ENCODE measurements at regions not wholly inside any gene's neighbourhood (a gene's known extent, or its start where the extent isn't known, plus 50 kb on each side); places are given as distances from the start of the nearest gene placed in this dataset.

- no peaks in the 10 kb centered on the region for H3K36me3 ChIP-seq (ENCODE audit: insufficient read depth, low read length)
- H3K79me2 ChIP-seq (ENCODE audit: control insufficient read depth, insufficient read depth, low read length, unreplicated experiment) = no peaks in the 10 kb centered on the region
- H3K4me1 ChIP-seq (ENCODE audit: control insufficient read depth, insufficient read depth, low read length, unreplicated experiment) = no peaks in the 10 kb centered on the region
- H2AFZ ChIP-seq (ENCODE audit: low read length, unreplicated experiment) = no peak overlapping the region
- H3K27me3 ChIP-seq (ENCODE audit: insufficient read depth, low read length) = no peaks in the 10 kb centered on the region
- no peak overlapping the region for H3K4me3 ChIP-seq (ENCODE audit: low read depth, low read length)
- H3K27ac ChIP-seq (ENCODE audit: low read depth, low read length) = no peak overlapping the region
These were observed 146.2 kb upstream of the OSR1 start for GRCh38 chr2:19504400-19505198.

- Histone ChIP-seq H2AFZ (ENCODE audit: low read length, unreplicated experiment) (no peak overlapping the region), H3K27ac (ENCODE audit: low read depth, low read length) (no peak overlapping the region)
These were observed 145.5 kb upstream of the OSR1 start for GRCh38 chr2:19503915-19504314.

GRCh38 chr2:19503406-19503805 lies 145.0 kb upstream of the OSR1 start:
- no peaks in the 10 kb centered on the region for H3K4me1 ChIP-seq (ENCODE audit: control insufficient read depth, insufficient read depth, low read length, unreplicated experiment)
- H3K27me3 ChIP-seq (ENCODE audit: insufficient read depth, low read length) = no peaks in the 10 kb centered on the region
- H3K36me3 ChIP-seq (ENCODE audit: insufficient read depth, low read length) = no peaks in the 10 kb centered on the region
- H3K4me3 ChIP-seq (ENCODE audit: low read depth, low read length) = no peak overlapping the region
- no peaks in the 10 kb centered on the region for H3K79me2 ChIP-seq (ENCODE audit: control insufficient read depth, insufficient read depth, low read length, unreplicated experiment)
- no peak overlapping the region for H3K27ac ChIP-seq (ENCODE audit: low read depth, low read length)
- no peak overlapping the region for H2AFZ ChIP-seq (ENCODE audit: low read length, unreplicated experiment)

More at GRCh38 chr2:19503915-19504314, 145.5 kb upstream of the OSR1 start:
- H3K27me3 ChIP-seq (ENCODE audit: insufficient read depth, low read length) = no peaks in the 10 kb centered on the region
- no peaks in the 10 kb centered on the region for H3K4me1 ChIP-seq (ENCODE audit: control insufficient read depth, insufficient read depth, low read length, unreplicated experiment)
- H3K79me2 ChIP-seq (ENCODE audit: control insufficient read depth, insufficient read depth, low read length, unreplicated experiment) = no peaks in the 10 kb centered on the region
- no peaks in the 10 kb centered on the region for H3K36me3 ChIP-seq (ENCODE audit: insufficient read depth, low read length)
- no peak overlapping the region for H3K4me3 ChIP-seq (ENCODE audit: low read depth, low read length)

GRCh38 chr2:19500126-19500525 lies 141.7 kb upstream of the OSR1 start:
- H3K27ac ChIP-seq (ENCODE audit: low read depth, low read length) = no peak overlapping the region
- no peaks in the 10 kb centered on the region for H3K79me2 ChIP-seq (ENCODE audit: control insufficient read depth, insufficient read depth, low read length, unreplicated experiment)
- no peaks in the 10 kb centered on the region for H3K36me3 ChIP-seq (ENCODE audit: insufficient read depth, low read length)
- H3K4me1 ChIP-seq (ENCODE audit: control insufficient read depth, insufficient read depth, low read length, unreplicated experiment) = no peaks in the 10 kb centered on the region
- no peaks in the 10 kb centered on the region for H3K27me3 ChIP-seq (ENCODE audit: insufficient read depth, low read length)
- no peak overlapping the region for H3K4me3 ChIP-seq (ENCODE audit: low read depth, low read length)
- no peak overlapping the region for H2AFZ ChIP-seq (ENCODE audit: low read length, unreplicated experiment)

- Histone ChIP-seq H3K36me3 (ENCODE audit: insufficient read depth, low read length) (no peaks in the 10 kb centered on the region), H3K79me2 (ENCODE audit: control insufficient read depth, insufficient read depth, low read length, unreplicated experiment) (no peaks in the 10 kb centered on the region), H3K4me3 (ENCODE audit: low read depth, low read length) (no peak overlapping the region), H3K27ac (ENCODE audit: low read depth, low read length) (no peak overlapping the region), H3K27me3 (ENCODE audit: insufficient read depth, low read length) (no peaks in the 10 kb centered on the region), H2AFZ (ENCODE audit: low read length, unreplicated experiment) (no peak overlapping the region), H3K4me1 (ENCODE audit: control insufficient read depth, insufficient read depth, low read length, unreplicated experiment) (no peaks in the 10 kb centered on the region)
These were observed 138.2 kb upstream of the OSR1 start for GRCh38 chr2:19496646-19497045.

GRCh38 chr2:19494241-19494640 lies 135.8 kb upstream of the OSR1 start:
- Histone ChIP-seq H3K4me3 (ENCODE audit: low read depth, low read length) (no peak overlapping the region), H3K27ac (ENCODE audit: low read depth, low read length) (no peak overlapping the region), H3K27me3 (ENCODE audit: insufficient read depth, low read length) (no peaks in the 10 kb centered on the region), H3K36me3 (ENCODE audit: insufficient read depth, low read length) (no peaks in the 10 kb centered on the region), H3K79me2 (ENCODE audit: control insufficient read depth, insufficient read depth, low read length, unreplicated experiment) (no peaks in the 10 kb centered on the region), H2AFZ (ENCODE audit: low read length, unreplicated experiment) (no peak overlapping the region), H3K4me1 (ENCODE audit: control insufficient read depth, insufficient read depth, low read length, unreplicated experiment) (no peaks in the 10 kb centered on the region)

- no peak overlapping the region for H3K4me3 ChIP-seq (ENCODE audit: low read depth, low read length)
- no peak overlapping the region for H3K27ac ChIP-seq (ENCODE audit: low read depth, low read length)
- no peak overlapping the region for H2AFZ ChIP-seq (ENCODE audit: low read length, unreplicated experiment)
- H3K79me2 ChIP-seq (ENCODE audit: control insufficient read depth, insufficient read depth, low read length, unreplicated experiment) = no peaks in the 10 kb centered on the region
- H3K36me3 ChIP-seq (ENCODE audit: insufficient read depth, low read length) = no peaks in the 10 kb centered on the region
- H3K4me1 ChIP-seq (ENCODE audit: control insufficient read depth, insufficient read depth, low read length, unreplicated experiment) = peaks cover 12% of the 10 kb centered on the region
- H3K27me3 ChIP-seq (ENCODE audit: insufficient read depth, low read length) = no peaks in the 10 kb centered on the region
These were observed 133.4 kb upstream of the OSR1 start for GRCh38 chr2:19491796-19492195.

- H3K36me3 ChIP-seq (ENCODE audit: insufficient read depth, low read length) = no peaks in the 10 kb centered on the region
- H3K27me3 ChIP-seq (ENCODE audit: insufficient read depth, low read length) = no peaks in the 10 kb centered on the region
- H2AFZ ChIP-seq (ENCODE audit: low read length, unreplicated experiment) = no peak overlapping the region
- H3K27ac ChIP-seq (ENCODE audit: low read depth, low read length) = no peak overlapping the region
- H3K79me2 ChIP-seq (ENCODE audit: control insufficient read depth, insufficient read depth, low read length, unreplicated experiment) = no peaks in the 10 kb centered on the region
- H3K4me1 ChIP-seq (ENCODE audit: control insufficient read depth, insufficient read depth, low read length, unreplicated experiment) = peaks cover 12% of the 10 kb centered on the region
- H3K4me3 ChIP-seq (ENCODE audit: low read depth, low read length) = no peak overlapping the region
These were observed 132.5 kb upstream of the OSR1 start for GRCh38 chr2:19490846-19491435.

GRCh38 chr2:19488009-19488691 lies 129.7 kb upstream of the OSR1 start:
- peak overlapping the region; percentile 5 for H2AFZ ChIP-seq (ENCODE audit: low read length, unreplicated experiment)
- no peaks in the 10 kb centered on the region for H3K79me2 ChIP-seq (ENCODE audit: control insufficient read depth, insufficient read depth, low read length, unreplicated experiment)
- peak overlapping the region; percentile 17 for H3K27ac ChIP-seq (ENCODE audit: low read depth, low read length)
- H3K4me1 ChIP-seq (ENCODE audit: control insufficient read depth, insufficient read depth, low read length, unreplicated experiment) = peaks cover 12% of the 10 kb centered on the region
- no peak overlapping the region for H3K4me3 ChIP-seq (ENCODE audit: low read depth, low read length)
- no peaks in the 10 kb centered on the region for H3K27me3 ChIP-seq (ENCODE audit: insufficient read depth, low read length)
- H3K36me3 ChIP-seq (ENCODE audit: insufficient read depth, low read length) = no peaks in the 10 kb centered on the region

- Histone ChIP-seq H3K4me3 (ENCODE audit: low read depth, low read length) (no peak overlapping the region), H3K4me1 (ENCODE audit: control insufficient read depth, insufficient read depth, low read length, unreplicated experiment) (peaks cover 12% of the 10 kb centered on the region), H3K79me2 (ENCODE audit: control insufficient read depth, insufficient read depth, low read length, unreplicated experiment) (no peaks in the 10 kb centered on the region), H2AFZ (ENCODE audit: low read length, unreplicated experiment) (no peak overlapping the region), H3K27me3 (ENCODE audit: insufficient read depth, low read length) (no peaks in the 10 kb centered on the region), H3K36me3 (ENCODE audit: insufficient read depth, low read length) (no peaks in the 10 kb centered on the region), H3K27ac (ENCODE audit: low read depth, low read length) (no peak overlapping the region)
These were observed 126.3 kb upstream of the OSR1 start for GRCh38 chr2:19484736-19485135.

Data from ACC112 (cell line).